ENCODE measurements at regions not wholly inside any gene's neighbourhood (a gene's known extent, or its start where the extent isn't known, plus 50 kb on each side); places are given as distances from the start of the nearest gene placed in this dataset.

DNA sequence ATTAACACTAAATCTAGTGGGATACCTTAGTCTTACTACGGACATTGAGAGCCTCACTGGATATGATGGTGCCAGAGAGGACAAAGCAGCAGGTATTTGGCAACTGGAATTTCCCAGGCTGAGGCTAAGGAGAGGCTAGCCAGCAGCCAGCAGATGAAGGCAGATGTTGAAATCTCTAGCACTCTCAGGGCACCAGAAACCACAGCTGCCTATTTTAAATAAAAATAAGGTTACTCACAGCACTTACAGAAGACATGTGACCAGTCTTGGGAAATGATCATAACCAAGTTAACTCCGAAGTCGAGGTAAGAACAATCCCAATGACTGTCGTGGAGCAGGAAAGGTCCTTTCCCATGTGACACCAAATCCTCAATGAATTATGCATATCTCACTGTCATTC is 1726.0 kb downstream of the EFNB2 start:
- TF ChIP-seq POLR2A (IDR thresholded peaks at IDR 0.05) = no peak
- TF ChIP-seq, protein P1, sequence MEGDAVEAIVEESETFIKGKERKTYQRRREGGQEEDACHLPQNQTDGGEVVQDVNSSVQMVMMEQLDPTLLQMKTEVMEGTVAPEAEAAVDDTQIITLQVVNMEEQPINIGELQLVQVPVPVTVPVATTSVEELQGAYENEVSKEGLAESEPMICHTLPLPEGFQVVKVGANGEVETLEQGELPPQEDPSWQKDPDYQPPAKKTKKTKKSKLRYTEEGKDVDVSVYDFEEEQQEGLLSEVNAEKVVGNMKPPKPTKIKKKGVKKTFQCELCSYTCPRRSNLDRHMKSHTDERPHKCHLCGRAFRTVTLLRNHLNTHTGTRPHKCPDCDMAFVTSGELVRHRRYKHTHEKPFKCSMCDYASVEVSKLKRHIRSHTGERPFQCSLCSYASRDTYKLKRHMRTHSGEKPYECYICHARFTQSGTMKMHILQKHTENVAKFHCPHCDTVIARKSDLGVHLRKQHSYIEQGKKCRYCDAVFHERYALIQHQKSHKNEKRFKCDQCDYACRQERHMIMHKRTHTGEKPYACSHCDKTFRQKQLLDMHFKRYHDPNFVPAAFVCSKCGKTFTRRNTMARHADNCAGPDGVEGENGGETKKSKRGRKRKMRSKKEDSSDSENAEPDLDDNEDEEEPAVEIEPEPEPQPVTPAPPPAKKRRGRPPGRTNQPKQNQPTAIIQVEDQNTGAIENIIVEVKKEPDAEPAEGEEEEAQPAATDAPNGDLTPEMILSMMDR (IDR thresholded peaks at IDR 0.05) = no peak

Data from thyroid gland (tissue), 4 donors.